ENCODE measurements at regions not wholly inside any gene's neighbourhood (a gene's known extent, or its start where the extent isn't known, plus 50 kb on each side); places are given as distances from the start of the nearest gene placed in this dataset.

DNA sequence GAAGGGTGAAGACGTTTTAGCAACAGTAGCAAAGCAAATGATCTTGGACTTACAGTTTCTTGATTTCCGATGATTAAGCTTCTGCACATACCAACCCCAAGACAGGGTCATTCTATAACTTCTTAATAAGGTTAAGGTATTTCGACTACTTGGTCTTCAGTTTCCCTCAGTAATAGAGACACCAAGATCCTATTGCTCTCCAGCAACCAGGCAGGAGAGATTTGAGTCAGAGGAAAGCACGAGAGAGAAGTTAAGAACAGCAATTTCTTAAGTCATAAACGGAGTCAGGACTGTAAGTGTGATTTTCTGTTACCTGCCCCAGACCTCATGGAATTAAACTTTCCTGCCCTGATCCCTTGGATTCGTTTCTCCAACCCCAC lies 215.6 kb downstream of the TTC8 start:
- TF ChIP-seq, protein P1, sequence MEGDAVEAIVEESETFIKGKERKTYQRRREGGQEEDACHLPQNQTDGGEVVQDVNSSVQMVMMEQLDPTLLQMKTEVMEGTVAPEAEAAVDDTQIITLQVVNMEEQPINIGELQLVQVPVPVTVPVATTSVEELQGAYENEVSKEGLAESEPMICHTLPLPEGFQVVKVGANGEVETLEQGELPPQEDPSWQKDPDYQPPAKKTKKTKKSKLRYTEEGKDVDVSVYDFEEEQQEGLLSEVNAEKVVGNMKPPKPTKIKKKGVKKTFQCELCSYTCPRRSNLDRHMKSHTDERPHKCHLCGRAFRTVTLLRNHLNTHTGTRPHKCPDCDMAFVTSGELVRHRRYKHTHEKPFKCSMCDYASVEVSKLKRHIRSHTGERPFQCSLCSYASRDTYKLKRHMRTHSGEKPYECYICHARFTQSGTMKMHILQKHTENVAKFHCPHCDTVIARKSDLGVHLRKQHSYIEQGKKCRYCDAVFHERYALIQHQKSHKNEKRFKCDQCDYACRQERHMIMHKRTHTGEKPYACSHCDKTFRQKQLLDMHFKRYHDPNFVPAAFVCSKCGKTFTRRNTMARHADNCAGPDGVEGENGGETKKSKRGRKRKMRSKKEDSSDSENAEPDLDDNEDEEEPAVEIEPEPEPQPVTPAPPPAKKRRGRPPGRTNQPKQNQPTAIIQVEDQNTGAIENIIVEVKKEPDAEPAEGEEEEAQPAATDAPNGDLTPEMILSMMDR (IDR thresholded peaks at IDR 0.05; ENCODE audit: insufficient read depth, low read depth, low read length), result no peak
- TF ChIP-seq EZH2 (IDR thresholded peaks at IDR 0.05; ENCODE audit: insufficient read depth, low read length), result no peak

Measured in astrocyte (in vitro differentiated cells and primary cell).